Motor neuron (in vitro differentiated cells): ENCODE measurements at regions not wholly inside any gene's neighbourhood (a gene's known extent, or its start where the extent isn't known, plus 50 kb on each side); places are given as distances from the start of the nearest gene placed in this dataset.
A peak's percentile ranks its signal among the peaks of the same experiment; 100 is the strongest.
"Not testable (repeated sequence)": the region's sequence is repeated elsewhere in the genome, so short reads cannot be mapped to it uniquely, and the experiment has no call there.

Experiments
- ATAC-seq, 8 experiments: fragments of 200-7000 bp; cut with Tn5 transposase; replicated peaks in 6 of 8; 2 replicates each; pipeline ENCODE4 v1.8.0; 2021; ENCODE audit warnings: mild to moderate bottlenecking in 8 of 8, moderate library complexity in 8 of 8
- H3K27ac ChIP-seq, 2 donors: fragments of 250-450 bp; sonication (Bioruptor Pico); 2 replicates each; pipeline ENCODE4 v1.9.0; 2021; ENCODE audit warnings: antibody characterized with exemption in 2 of 2, mild to moderate bottlenecking in 2 of 2, moderate library complexity in 1 of 2
- H3K4me1 ChIP-seq, 2 donors: fragments of 250-450 bp; sonication (Bioruptor Pico); replicated peaks in 1 of 2; 2 replicates each; pipeline ENCODE4 v1.6.1; 2021; ENCODE audit warnings: antibody characterized with exemption in 2 of 2, mild to moderate bottlenecking in 2 of 2, moderate library complexity in 1 of 2
- H3K4me3 ChIP-seq, 5 donors: fragments of 250-450 bp; sonication (Bioruptor Pico); 2 replicates each; pipeline ENCODE4 v1.9.0; 2021; ENCODE audit warnings: antibody characterized with exemption in 5 of 5, mild to moderate bottlenecking in 5 of 5, moderate library complexity in 4 of 5
- WGBS, 10 experiments: fragments of 450-650 bp; shearing (Covaris generic); methylation state at CpG; one replicate each; pipeline ENCODE4 v1.0.0; 2022; 5-methylcytosine and 5-hydroxymethylcytosine counted together
- in situ Hi-C, 9 experiments: fragments of 400-800 bp; cut with MboI; loops; one replicate each; pipeline ENCODE4 v1.15.0; 2021; ENCODE audit warnings: low sequenced_read_pairs in 9 of 9, low pct_unique_long_range_greater_than_20kb in 2 of 9; ENCODE audit not compliant: unreplicated experiment in 9 of 9

- in situ Hi-C loops, result no loop called here
- peak; percentile 73 to 99 (median 98) for ATAC-seq
- 0 to 61% (median 20%) methylated on average over 1 to 13 of the region's 18 CpGs for WGBS, 10 experiments
- Histone ChIP-seq H3K4me1 (peaks cover 0 to 3% of the 10 kb centered on the region in 2 donors), H3K27ac (peak overlapping the region; percentile 78 to 92), H3K4me3 (peak overlapping the region; percentile 67 to 98 (median 75))
These were observed 88.0 kb upstream of the RPRML start for GRCh38 chr17:47066841-47067682.

- peaks cover 0 to 3% of the 10 kb centered on the region in 2 donors for H3K4me1 ChIP-seq
- H3K4me3 ChIP-seq, result no peak overlapping the region
- 42 to 100% (median 73%) methylated on average over 1 to 5 of the region's 6 CpGs for WGBS, 10 experiments
- in situ Hi-C loops, result no loop called here
- no peak overlapping the region for H3K27ac ChIP-seq
- ATAC-seq, result no peak
These were observed 87.0 kb upstream of the RPRML start for GRCh38 chr17:47066095-47066494.

GRCh38 chr17:47064684-47065083 lies 85.6 kb upstream of the RPRML start:
- WGBS, 10 experiments, result 91 to 100% (median 97%) methylated on average over 3 to 5 of the region's 5 CpGs
- H3K27ac ChIP-seq, result no peak overlapping the region
- peaks cover 0 to 3% of the 10 kb centered on the region in 2 donors for H3K4me1 ChIP-seq
- ATAC-seq, result no peak
- in situ Hi-C loops, result no loop called here
- no peak overlapping the region for H3K4me3 ChIP-seq

GRCh38 chr17:47063475-47063874 lies 84.4 kb upstream of the RPRML start:
- WGBS, 10 experiments, result 69 to 97% (median 96%) methylated on average over 2 to 10 of the region's 11 CpGs; no CpG with 5 or more reads in 4 of the 10 experiments
- H3K4me1 ChIP-seq, result peaks cover 0 to 3% of the 10 kb centered on the region in 2 donors
- in situ Hi-C loops, result no loop called here
- H3K27ac ChIP-seq, result no peak overlapping the region
- no peak overlapping the region for H3K4me3 ChIP-seq
- ATAC-seq, result no peak

GRCh38 chr17:47062851-47063250 lies 83.8 kb upstream of the RPRML start:
- in situ Hi-C loops, result not testable (repeated sequence)

GRCh38 chr17:47060005-47060404 lies 81.0 kb upstream of the RPRML start:
- in situ Hi-C loops, H3K4me1 ChIP-seq, ATAC-seq, H3K27ac ChIP-seq, H3K4me3 ChIP-seq: not testable (repeated sequence)
- 80 to 96% (median 93%) methylated on average over 1 to 4 of the region's 10 CpGs; no CpG with 5 or more reads in 6 of the 10 experiments for WGBS, 10 experiments

More at GRCh38 chr17:47062851-47063250, 83.8 kb upstream of the RPRML start:
- H3K27ac ChIP-seq, H3K4me1 ChIP-seq, ATAC-seq, H3K4me3 ChIP-seq: not testable (repeated sequence)
- 0 to 96% (median 88%) methylated on average over 1 to 5 of the region's 5 CpGs; no CpG with 5 or more reads in 4 of the 10 experiments for WGBS, 10 experiments

- H3K4me1 ChIP-seq, result no peaks in the 10 kb centered on the region
- in situ Hi-C loops, result no loop called here
- 30 to 81% (median 55%) methylated on average over 1 to 3 of the region's 5 CpGs; no CpG with 5 or more reads in 6 of the 10 experiments for WGBS, 10 experiments
- ATAC-seq, result peak in 3 of 8 experiments; percentile 27 to 40 (median 36)
- no peak overlapping the region for H3K27ac ChIP-seq
- no peak overlapping the region for H3K4me3 ChIP-seq
These were observed 78.8 kb upstream of the RPRML start for GRCh38 chr17:47057830-47058229.

GRCh38 chr17:47057279-47057678 lies 78.2 kb upstream of the RPRML start:
- in situ Hi-C loops, H3K27ac ChIP-seq, H3K4me1 ChIP-seq, ATAC-seq, H3K4me3 ChIP-seq: not testable (repeated sequence)
- 90% methylated on average over 5 of the region's 31 CpGs; no CpG with 5 or more reads in 9 of the 10 experiments for WGBS, 10 experiments

GRCh38 chr17:47056687-47057086 lies 77.6 kb upstream of the RPRML start:
- in situ Hi-C loops, ATAC-seq, H3K4me3 ChIP-seq, H3K4me1 ChIP-seq, H3K27ac ChIP-seq: not testable (repeated sequence)
- no CpG with 5 or more reads among the region's 9 CpGs for WGBS, 10 experiments
